GM21717 (cell line): ENCODE measurements at regions not wholly inside any gene's neighbourhood (a gene's known extent, or its start where the extent isn't known, plus 50 kb on each side); places are given as distances from the start of the nearest gene placed in this dataset.
"Not testable (repeated sequence)": the region's sequence is repeated elsewhere in the genome, so short reads cannot be mapped to it uniquely, and the experiment has no call there.

Experiments
- ATAC-seq: cut with Tn5 transposase; IDR thresholded peaks from one replicate; pipeline ENCODE4 v1.9.1; 2021; ENCODE audit warnings: mild to moderate bottlenecking, moderate library complexity; ENCODE audit not compliant: unreplicated experiment

GRCh38 chr3:186454881-186455703 lies 89.1 kb downstream of the CRYGS start:
- no peak for ATAC-seq

- no peak for ATAC-seq
Observed at GRCh38 chr3:186453531-186453930, 90.6 kb downstream of the CRYGS start.

- ATAC-seq: no peak
Observed at GRCh38 chr3:186452517-186452916, 90.5 kb upstream of the DGKG start.

- ATAC-seq: no peak
Observed at GRCh38 chr3:186451371-186451770, 89.3 kb upstream of the DGKG start.

GRCh38 chr3:186444974-186445373 lies 82.9 kb upstream of the DGKG start:
- ATAC-seq: no peak

GRCh38 chr3:186444288-186444687 lies 82.3 kb upstream of the DGKG start:
- no peak for ATAC-seq

- ATAC-seq: not testable (repeated sequence)
Observed at GRCh38 chr3:186442979-186443378, 80.9 kb upstream of the DGKG start.

DNA sequence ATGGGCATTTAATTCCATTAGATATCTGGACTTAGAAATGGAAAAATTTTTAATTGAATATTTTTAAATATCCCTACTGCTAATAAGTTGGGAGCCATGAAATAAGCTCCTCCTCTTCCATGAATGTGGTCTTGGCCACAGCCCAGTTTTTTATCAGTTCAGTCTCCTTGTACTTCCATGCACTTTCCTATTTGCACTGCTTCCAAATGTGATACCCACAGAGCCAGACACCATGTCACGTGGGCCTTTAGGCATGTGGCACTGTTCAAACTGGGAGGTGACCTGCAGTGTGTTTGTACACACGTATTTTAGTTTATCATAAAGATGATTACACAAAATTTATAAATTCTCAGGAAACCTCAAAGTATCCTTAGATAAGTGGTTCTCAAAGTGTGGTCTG lies 80.1 kb upstream of the DGKG start:
- ATAC-seq: no peak

DNA sequence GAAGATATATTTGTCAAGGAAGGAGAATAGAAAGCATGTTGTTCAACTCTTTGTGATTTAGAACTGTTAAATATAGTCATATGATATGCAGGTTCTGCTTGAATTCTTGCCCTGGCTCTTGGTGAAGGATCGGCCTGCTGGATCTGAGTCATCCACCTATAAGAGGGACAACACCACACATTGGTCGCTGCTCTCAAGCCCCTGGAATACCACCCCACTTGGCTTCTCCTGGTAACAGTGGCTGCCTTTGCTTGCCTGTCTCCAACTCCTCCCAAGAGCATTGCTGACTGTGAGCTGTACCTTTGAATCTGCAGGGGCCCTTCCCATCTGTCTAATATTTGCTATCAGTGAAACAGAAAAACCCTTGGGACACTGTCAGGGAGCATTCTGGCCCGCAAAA lies 78.9 kb upstream of the DGKG start:
- no peak for ATAC-seq

DNA sequence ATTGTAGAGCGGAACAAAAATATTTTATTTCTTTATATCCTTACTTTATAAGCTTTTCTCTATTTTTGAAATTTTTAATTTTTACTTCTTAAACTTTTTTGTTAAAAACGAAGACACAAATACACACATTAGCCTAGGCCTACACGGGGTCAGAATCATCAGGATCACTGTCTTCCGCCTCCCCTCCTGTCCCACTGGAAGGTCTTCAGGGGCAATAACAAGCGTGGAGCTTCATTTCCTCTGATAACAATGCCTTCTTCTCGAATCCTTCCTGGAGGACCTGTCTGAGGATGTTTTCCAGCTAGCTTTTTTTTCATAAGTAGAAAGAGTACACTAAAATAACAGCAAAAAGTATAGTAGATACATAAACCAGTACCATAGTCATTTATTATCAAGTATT lies 77.7 kb upstream of the DGKG start:
- ATAC-seq: no peak

DNA sequence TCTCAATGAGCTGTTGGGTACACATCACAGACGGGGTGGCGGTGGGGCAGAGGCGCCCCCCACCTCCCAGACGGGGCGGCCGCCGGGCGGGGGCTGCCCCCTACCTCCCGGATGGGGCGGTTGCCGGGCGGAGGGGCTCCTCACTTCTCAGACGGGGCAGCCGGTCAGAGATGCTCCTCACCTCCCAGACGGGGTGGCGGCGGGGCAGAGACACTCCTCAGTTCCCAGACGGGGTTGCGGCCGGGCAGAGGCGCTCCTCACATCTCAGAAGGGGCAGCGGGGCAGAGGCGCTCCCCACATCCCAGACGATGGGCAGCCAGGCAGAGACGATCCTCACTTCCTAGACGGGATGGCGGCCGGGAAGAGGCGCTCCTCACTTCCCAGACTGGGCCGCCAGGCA lies 73.3 kb upstream of the DGKG start:
- not testable (repeated sequence) for ATAC-seq

GRCh38 chr3:186432944-186433732 lies 71.1 kb upstream of the DGKG start:
- ATAC-seq: no peak

- peak; percentile 65 for ATAC-seq
Observed at GRCh38 chr3:186432189-186432588, 70.2 kb upstream of the DGKG start.

DNA sequence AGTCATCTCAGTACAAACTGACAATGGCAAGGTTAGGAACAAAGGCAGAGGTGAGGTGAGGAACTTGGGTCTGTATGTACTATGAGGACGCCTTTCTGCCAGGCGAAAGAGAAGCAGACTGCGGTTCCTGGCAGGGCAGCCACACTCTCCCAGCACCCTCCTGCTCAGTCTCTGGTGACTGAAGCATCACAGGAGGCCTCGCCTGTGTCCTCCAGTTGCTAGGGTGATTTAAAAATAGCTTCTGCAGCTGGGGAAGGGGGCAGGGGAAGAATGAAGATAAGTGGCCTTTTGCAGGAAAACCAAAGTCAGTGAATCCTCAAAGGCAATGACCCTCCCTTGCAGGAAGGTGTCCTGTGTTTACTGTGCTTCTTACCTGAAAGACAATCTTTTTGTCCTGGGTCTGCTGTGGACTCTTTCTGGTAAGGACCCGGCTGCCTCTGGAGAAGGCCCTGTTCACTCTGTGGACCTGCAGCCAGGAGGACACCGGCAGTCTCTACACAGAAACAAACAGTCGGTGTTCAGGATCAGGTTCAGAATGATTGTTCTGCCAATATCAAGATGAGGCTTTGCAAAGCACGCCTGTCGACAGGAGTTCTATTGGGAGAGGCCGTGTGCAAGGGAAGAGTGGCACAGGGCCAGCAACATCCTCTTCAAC lies 65.7 kb upstream of the DGKG start:
- ATAC-seq: no peak

DNA sequence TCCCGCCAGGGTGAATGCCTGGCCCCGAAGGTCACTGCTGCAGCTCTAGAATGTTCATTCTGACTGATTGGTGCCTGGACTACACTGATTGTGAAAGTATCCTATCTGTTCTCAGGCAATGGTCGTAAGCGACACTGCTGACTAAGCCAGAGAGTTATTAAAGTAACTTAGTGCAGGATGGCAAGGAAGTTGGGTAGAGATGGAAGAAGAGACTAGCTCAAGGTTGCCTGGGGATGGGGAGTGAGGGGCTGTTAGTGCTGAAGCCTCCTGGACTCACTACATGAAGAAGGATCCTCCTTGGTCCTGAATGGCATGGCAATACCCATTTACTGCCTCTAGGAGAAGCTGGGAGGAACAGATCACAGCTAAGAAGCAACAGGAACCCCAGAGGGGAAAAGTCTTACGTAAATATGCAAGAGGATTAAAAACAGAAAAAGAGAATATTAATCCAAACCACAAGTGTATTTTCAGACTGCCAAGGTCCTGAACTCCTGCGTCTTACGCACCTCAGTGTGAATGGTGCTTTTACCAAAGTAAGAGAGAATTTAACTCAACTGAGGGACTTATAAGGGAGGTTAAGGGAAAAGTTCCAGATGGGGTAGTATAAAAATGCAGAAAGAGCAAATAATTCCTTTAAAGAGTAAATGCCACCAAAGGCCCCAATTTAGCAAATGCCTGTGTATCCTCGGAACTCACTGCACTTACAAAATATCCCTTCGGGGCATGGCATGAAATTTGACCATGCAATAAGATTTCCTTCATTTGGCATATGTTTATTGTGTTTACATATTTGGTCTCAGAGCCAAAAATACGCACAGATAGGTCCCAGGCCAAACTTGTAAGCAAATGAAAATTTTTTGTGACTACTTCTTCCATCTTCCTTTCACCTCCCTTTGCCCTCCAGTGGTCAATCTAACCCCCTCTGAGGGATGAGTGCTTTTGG lies 64.0 kb upstream of the DGKG start:
- no peak for ATAC-seq

DNA sequence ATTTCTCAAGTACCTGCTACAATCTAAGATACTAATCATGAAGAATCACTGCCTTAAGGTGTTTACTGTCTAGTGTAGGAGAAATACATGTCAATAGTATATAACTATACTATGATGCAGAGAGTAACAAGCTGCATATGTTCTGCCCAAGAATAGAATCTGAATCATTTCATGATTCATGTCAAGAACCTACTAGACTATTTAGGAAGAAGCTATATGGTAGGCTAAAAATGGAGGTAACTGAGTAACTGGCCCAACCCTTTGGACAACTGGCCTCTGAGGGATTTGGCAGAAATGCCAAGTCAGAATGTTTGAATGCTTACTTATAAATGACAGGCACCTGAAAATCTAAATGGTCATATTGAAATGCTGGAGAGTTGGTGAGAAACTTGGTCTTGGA lies 59.9 kb upstream of the DGKG start:
- ATAC-seq: no peak

- ATAC-seq: no peak
Observed at GRCh38 chr3:186418671-186419145, 56.7 kb upstream of the DGKG start.

DNA sequence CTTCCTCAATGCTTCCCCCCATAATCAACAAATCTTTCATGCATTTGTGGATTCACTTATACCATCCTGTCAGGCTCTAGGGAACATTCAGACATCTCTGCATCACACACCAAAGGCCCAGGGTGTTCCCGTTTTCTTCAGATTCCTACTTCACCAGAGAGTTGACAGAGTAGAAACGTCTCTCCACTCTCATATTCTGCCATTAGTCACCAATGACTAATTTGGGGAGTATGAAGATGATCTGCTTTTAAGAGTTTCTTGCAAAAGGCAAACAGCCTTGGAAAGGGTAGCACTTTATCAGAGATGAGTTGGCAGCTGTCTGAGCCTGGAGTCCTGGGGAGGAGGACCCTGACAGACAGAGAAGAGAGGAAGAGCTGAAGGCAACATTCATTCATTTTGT lies 55.8 kb upstream of the DGKG start:
- no peak for ATAC-seq

GRCh38 chr3:186414735-186415419 lies 52.8 kb upstream of the DGKG start:
- ATAC-seq: no peak
